Choroid plexus epithelial cell (primary cell): ENCODE measurements at regions not wholly inside any gene's neighbourhood (a gene's known extent, or its start where the extent isn't known, plus 50 kb on each side); places are given as distances from the start of the nearest gene placed in this dataset.

ENCODE experiments used
- DNase-seq: peaks from one replicate; pipeline ENCODE4 v3.0.0-alpha.2; 2010; ENCODE audit warnings: low read depth
- H3K4me3 ChIP-seq: 2 replicates; pipeline ENCODE4 v1.5.1; 2011; ENCODE audit warnings: low read depth, mild to moderate bottlenecking, control low read depth, low read length, moderate library complexity
- TF ChIP-seq, protein P1 (sequence below): conservative IDR thresholded peaks from 2 replicates; pipeline ENCODE4 v1.5.1; 2011; ENCODE audit warnings: low read depth, mild to moderate bottlenecking, control low read depth, inconsistent platforms, low read length, moderate library complexity

DNA sequence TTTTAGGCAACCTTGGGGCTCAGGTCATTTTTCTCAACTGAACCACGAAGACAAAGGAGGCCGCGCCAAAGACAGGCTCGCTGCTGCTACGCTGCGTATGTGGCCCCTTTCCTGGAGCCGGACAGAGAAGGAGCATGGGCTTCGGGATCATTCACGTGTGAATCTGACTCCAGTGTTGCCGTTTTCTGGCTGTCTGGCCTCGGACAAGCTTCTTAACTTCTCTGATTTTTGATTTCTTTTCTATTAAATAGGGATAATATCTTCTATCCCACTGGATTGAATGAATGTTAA, 50.8 kb upstream of the ZNF366 start:
- TF ChIP-seq, protein P1, sequence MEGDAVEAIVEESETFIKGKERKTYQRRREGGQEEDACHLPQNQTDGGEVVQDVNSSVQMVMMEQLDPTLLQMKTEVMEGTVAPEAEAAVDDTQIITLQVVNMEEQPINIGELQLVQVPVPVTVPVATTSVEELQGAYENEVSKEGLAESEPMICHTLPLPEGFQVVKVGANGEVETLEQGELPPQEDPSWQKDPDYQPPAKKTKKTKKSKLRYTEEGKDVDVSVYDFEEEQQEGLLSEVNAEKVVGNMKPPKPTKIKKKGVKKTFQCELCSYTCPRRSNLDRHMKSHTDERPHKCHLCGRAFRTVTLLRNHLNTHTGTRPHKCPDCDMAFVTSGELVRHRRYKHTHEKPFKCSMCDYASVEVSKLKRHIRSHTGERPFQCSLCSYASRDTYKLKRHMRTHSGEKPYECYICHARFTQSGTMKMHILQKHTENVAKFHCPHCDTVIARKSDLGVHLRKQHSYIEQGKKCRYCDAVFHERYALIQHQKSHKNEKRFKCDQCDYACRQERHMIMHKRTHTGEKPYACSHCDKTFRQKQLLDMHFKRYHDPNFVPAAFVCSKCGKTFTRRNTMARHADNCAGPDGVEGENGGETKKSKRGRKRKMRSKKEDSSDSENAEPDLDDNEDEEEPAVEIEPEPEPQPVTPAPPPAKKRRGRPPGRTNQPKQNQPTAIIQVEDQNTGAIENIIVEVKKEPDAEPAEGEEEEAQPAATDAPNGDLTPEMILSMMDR = no peak
- no peak for DNase-seq
- no peak overlapping the region for H3K4me3 ChIP-seq

DNA sequence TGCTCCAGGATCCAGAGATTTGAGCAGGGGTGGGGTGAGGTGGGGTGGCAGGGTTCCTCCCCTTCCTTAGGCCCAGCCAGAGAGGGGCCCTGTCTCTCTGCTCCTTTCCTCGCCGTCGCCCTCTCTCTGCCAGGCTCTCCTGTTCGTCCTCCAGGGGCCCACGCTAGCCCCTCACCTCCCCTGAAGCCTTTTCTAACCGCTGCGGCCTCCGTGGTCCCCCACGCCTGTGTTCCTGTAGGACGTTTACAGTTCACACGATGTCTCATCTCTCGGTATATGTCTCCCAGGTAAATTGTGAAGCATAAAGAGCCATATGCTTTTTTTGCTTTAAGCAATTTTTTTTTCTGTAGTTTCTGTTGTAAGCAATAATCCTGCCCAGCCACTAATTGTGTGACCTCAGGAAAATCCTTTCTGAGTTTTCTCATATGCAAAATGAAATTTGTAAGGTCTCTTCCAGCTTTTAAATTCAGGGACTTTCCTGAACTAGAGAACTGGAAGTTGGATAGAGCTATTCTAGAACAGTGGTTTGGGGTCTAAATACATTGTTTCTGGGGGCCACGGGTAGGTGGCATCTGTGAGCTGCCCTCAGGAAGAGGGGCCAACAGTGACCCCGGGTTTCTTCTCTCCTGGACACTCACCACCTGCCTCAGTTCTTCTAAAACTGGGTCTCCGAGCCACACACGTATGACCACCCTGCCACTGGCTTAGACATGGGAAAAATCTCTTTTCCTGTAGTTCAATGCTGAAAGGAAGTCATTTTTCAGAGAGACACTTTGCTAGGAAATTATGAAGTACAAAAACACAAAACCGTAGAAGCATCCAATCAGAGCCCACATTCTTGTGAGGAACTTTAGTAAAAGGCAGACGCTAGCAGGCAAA, 50.2 kb upstream of the ZNF366 start:
- TF ChIP-seq, protein P1 = no peak
- H3K4me3 ChIP-seq = peak overlapping the region; percentile 46
- DNase-seq = no peak
